ENCODE measurements at regions not wholly inside any gene's neighbourhood (a gene's known extent, or its start where the extent isn't known, plus 50 kb on each side); places are given as distances from the start of the nearest gene placed in this dataset.

DNA sequence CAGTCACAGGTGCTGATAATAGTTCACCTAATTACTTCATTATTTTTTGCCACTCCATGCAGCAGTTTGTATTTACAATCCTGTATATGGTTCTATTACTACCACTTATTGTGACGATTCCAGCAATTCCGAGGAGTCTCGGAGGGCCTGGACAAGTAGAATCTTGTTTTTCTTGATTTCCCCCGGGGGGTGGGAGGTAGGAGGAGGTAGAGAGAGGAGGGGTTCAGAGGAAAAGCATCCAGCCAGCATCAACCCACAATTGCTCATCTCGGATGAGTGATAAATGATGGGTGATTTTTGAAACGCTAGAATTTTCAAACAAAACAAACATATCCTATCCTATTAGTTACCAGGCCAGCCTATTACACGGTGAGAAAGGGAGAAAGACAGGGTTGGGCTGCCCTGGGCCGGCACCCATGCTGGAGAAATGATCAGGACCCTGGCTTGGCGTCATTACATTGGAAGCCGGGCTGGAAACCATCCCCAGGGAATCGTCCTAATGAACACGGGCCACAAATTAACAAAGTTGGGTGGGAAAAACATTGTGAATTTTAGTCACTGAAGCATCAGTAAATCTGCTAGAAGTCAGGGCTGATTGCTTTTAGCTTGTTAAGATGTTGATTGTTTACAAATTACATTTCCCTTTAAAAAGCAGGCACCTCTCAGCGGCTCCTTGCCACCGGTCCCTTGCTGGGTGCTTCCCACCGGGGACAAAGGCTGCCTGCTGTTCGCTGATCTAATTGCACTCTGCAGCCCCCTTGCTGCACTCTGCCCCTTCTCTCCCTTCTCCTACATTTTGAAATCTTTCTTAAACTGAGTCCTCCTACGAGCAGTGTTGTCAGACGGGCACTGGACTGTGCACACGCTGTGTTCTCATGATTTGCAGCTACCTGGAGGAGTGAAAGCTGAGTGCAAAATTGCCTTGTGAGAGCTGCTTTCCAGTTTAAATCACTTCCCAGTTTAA is 95.5 kb downstream of the FAM204A start:
- DNase-seq, result no peak

DNA sequence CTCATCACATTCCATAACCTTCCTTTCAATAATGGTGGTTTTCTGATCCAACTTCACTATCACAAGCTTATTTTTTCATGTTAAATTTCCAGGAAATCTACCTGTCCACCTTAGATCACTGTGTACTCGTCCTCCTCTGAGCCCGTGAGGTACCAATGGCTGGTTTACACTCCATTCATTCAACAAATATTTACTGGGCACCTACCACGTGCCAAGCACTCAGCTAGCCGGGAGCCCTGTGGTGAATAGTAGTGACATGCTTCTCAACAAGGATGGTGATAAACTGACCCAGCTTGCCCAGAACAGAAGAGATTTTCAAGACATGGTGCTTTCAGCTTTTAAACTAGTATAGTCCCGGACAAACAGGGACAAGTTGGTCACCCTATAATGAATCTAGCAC is 98.2 kb downstream of the FAM204A start:
- no peak for DNase-seq

DNA sequence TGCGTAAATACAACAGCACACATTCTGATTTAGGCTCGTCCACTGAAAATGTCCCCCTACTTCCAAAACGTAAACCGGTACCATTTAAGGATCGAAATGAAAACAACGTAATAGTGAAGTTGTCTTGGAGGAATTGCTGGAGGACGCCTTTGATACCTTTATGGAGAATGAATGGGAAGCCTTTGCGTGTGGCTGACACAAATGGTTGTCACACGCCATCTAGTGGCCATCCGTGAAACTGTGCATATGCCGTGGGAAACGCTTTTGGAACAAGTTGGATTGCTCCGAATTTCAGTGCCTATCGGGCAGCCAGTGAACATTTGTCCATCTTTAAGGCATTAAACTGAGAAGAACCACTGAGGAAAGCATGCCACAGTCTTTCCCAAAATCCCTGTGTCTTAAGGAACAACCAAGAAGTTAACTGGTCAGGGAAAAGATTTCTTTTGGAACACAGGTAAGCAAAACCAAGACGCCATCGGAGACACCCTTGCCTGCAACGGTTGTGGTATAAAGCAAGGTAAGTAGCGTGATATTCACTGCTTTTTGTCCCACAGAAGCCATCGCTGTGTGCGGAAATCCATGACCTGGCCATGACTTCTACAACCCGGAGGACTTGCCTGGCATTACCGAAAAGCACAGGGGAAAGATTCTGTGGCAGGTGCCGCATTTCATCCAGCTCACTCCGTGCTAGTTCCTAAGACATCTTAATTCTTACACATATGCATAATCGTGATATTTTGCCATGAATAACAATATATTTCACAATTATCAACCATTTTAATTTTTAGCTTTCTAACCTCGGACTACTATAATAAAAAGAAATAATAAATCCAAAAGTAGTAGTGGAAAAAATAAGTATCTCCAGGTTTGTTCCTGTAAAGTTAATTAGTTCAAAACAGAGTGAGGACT is 100.6 kb downstream of the FAM204A start:
- DNase-seq, result peak; percentile 73 to 86 (median 80)

DNA sequence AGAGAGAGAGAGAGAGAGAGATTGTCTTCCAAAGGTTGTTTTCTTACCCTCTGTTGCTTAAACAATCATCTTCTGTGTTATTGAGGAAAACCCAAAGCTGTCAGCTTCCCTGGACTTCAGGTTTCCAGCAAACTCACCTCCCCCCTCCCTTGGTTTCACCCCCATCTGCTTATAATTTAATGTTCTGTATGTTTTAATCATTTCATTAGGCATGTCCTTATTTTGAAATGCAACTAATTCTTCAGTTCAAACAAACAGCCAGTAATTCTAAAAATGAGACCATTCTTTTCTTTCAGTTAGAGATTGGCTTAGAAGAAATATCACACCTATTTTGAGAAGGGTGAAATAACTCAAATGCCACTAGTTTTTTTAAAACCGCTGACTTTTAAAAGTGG is 102.9 kb downstream of the FAM204A start:
- DNase-seq, result no peak

DNA sequence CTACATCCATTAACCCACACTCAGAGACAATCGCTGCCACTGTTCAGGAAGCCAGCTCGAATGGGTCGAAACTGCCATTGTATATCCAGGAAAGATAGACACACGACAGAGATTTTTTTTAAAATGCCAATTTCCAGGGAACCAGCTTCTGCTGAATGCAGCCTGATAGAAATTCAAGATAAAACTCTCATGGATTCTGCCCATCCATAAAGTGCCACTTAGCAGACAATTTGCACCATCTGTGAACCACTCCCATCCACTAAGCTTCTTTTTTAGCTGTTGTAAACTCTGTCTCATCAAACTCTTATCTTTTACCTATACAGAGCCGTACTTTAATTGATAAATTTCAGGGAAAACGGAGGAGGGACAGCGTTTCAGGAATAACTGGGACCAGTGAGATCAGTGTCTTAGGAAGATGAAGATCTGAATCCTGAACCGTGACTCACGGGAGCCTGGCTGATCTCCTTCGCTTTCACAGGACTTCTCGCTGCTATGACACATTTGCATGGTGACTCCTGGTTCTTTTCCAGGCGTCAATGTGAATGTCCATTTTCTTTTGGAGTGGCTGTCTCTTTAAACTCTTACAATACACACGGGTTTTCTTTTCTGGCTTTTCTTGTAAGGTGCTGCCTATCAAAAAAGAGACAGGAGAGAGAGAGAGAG is 103.4 kb downstream of the FAM204A start:
- DNase-seq, result no peak

DNA sequence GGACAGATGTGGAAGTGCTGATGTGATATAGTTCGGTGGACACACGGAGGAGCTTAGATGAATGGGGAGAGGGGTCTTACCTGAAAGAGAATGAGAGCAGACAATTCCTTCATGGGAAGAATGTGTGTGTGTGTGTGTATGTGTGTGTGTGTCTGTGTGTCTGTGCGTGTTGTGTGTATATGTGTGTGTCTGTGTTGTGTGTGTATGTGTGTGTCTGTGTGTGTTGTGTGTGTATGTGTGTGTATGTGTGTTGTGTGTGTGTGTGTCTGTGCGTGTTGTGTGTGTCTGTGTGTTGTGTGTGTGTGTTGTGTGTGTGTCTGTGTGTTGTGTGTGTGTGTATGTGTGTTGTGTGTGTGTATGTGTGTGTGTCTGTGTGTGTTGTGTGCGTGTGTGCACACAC is 104.2 kb downstream of the FAM204A start:
- no peak for DNase-seq

DNA sequence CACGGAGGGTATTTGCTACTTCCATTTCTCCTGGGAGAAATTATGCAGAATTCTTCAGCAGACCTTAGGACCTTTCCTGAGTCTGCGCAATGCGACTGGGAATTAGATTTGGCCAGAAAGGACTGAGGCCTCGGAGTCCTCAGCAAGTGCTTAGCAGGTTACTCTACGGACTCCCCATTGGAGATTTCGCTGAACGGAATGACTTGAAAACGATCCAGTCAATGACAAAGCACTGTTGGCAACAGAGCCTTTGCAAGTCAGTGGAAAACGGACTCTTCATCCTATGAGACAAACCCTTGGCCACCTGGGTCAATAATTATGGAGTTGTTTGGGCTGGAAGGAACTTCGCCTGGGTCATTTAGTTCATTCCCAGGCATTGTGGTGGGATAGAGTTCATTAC is 107.4 kb downstream of the FAM204A start:
- no peak for DNase-seq

DNA sequence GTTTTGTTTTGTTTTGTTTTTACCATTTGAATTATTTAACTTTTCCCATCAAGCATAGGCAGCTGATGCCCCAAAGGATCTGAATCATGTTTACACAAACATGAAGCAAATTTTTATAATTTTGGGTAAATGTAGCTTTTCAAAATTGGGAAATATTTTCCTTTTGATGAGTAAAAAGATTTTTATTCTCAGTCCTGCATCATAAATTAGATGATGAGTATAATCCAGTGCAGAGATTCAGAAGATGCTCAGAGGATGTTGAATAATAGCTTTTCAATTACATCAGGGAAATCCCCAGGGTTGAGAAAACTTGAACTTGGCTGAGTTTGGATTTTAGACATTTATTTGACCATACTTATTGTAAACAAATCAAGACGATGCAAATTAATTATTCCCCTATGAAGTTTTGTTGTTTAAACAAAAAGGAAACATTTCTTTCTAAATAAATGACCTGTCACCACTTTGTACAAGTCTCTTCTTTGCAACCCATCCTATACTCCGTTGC is 121.7 kb downstream of the FAM204A start:
- DNase-seq, result no peak

DNA sequence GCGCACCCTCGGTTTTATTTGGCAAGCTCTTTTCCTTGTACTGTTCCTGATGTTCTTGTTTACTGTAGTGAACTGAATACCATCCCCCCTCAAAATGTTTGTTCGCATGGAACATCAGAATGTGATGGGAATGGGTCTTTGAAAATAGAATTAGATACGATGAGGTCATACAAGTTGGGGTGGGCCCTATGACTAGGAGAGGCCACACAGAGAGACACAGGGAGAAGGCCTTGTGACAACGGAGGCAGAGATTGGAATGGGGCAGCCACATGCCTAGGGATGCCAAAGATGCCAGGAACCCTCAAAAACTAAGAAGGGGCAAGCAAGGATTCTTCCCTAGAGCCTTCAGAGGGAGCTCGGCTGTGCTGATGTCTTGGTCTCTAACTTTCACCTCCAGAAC is 123.6 kb downstream of the FAM204A start:
- no peak for DNase-seq

DNA sequence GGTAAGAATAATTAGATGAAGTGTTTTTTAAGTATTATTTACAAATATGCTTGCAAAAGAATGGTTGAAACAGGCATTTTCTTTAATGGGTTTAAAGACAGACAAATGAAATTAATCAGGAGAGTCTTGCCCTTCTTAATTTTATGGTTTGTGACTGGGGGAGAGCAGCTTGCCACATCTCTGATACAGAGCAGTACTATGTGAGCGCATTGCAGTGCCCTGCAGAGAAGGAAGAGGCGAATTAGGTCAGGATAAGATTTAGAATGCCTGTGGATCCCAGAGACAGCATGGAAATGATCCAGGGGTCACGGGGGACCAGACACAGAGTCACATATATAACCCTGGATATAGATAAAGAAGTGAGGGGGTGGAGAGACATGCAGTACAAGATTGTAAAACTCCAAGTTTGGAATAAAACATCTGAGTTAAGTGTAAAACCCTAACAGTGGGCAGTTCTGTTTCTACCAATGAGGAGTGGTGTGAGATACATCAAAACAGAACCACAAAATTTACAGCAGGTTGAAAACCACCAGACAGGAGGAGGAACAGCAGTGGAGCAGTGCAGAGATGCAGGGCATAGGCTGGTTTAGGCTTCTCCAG is 125.5 kb downstream of the FAM204A start:
- DNase-seq, result no peak

DNA sequence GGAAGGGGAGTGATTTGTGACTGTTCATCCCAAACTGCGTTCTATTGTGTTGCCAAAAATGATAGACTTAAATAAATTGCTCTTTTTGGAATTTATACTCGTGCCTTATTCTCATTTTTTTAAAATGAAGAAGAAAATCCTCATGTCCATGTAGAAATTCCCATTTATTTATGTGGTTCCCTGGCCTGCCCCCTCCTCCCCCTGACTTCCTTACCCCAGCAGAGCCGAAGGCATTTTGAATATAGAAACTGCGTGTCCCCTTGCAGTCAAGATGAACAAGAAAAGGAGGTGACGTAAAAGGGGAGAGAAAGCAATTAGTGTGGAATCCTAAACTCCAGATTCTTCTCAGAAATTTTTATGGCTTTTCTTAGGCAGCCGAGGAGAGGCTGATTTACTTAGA is 126.1 kb downstream of the FAM204A start:
- no peak for DNase-seq

DNA sequence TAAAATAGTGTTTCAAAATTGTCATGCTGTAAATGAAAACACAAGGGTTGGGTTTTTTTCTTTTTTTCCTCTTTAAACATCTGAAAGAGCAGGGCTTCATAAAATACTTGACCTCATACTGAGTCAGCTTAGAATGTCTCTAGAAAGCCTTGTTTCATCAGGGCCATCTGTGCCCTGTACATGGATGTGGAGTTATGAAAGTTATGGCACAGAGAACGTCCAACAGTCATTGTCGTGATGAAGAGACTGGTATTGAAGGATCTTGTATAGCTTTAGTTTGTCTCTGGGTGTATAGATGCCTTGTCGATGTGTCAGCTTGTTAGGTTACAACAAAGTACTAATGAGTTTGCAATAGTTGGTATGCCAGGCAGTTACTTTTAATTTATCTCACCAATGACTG is 127.3 kb downstream of the FAM204A start:
- no peak for DNase-seq

DNA sequence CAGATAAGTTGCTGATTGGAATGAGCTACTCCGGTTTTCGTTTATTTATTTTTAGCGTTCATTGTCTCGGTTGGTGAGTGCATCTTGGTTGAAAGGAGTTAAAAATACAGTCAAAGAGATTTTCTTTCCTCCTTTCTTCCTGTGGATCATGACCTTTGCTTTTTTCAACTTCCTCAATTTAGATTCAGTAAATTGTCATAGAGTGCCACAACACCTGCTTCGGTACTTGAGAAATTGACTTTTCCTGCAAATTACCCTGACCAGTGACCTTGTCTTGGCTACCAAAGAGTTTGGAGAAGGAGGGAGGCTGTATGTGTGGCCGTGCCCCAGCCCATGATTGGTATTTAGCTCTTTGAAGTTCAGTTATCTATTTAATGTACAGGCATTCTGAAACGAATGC is 128.7 kb downstream of the FAM204A start:
- peak in 1 of 4 experiments; percentile 1 for DNase-seq

DNA sequence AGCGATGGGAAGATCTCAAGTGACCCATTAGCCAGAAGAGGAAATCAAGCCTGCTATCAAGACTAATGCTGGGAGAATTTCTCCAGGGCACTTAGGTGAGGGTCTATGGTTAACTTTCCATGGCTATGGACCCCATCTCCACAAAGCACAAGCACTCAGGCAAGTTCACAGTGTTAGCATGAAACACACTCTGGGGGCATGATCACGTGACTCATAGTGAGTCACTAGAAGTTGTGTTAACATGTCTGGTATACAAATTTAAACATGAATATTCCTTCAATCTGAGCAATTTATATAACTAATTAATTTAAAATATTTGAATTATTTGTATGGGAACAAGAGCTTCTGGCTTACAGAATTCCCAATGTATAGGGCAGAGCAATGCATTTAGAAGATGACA is 131.8 kb downstream of the FAM204A start:
- DNase-seq, result no peak

DNA sequence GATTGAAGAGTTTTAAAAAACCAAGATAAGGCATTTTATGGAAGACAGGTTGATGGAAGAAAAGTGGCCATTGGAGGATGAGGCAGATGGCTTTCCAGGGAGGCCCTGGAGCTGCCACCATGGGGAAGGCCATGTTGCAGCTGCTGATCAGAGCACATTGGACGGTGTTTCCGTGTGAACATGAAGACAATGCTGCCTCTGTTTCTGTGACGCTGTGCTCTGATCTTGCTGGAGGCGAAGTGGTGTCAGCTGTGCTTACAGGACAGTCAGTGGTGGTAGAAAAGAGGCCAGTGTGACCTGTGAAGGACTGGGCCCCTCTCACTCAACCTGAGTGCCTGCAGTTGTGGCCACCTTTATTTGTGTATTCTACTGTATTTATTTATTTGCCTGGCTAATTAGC is 132.9 kb downstream of the FAM204A start:
- DNase-seq, result no peak

DNA sequence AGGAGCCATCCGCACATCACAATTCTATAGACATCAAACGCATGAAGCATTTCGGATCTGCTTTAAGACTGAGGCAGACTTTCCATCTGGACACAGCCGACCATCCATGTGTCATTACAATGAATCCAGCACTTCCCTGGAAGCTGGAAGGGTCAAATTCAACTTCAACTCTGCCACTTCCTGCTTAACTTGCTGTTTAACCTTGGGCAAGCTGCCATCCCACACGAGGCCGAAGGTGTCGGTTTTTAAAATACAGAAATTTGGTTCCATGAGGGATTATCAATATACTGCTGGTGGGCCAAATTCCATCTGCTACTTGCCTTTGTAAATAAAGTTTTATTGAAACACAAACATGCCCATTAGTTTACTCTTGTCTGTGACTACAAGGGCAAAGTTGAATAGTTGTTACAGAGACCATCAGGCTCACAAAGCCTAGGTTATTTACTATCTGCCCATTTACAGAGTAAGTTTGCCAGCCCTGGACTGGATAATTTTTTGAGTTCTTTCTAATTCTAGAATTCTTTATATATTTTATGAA is 134.6 kb downstream of the FAM204A start:
- DNase-seq, result no peak

DNA sequence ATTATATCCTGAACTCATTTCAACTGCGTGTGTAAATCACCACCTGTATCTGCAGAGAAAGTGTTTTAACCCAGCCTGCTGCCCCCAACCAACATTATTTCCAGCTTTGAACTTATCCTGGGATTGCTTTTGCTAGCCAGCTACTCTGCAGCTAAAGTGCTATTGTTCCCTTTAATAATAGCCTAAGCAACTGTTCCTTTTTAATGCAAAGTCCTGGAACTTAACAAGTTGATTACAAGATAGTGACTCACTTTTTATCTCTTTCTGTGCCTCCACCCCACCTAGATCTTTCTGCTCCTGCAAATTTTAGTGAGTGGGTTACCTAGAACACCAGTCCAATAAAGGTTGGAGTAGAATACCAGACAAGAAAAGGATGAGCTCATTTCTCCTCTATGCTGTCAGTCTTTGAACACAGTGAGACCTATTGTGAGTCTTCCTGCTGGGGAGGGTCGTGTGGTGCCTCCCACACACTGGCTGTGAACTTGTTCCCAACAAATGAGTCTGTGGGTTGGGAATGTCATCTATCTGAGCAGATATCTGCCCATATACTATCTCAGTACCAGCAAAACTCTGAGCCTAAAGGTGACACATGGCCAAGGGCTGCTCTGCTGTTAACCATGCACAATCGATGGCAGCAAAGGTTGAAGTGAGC is 137.7 kb downstream of the FAM204A start:
- DNase-seq, result no peak

DNA sequence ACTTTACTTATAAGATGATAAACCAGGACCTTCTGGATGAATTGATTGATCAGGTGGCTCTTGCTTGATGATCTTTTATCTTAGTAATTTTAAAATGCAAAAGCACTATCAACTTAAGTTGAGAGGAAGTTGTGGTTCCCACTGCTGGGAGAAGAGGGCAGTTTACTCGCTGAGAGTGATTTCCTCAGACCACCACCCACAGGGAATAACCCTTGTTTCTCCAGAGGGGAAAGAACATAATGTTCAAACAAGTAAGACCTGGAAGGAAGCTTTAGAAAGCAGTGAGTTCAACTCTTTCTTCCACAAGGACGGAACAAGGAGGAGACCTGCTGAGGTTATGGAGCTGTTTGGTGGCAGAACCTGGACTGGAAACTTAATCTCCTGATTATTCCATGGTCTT is 138.7 kb downstream of the FAM204A start:
- DNase-seq, result peak in 3 of 4 experiments; percentile 3 to 5 (median 5)

DNA sequence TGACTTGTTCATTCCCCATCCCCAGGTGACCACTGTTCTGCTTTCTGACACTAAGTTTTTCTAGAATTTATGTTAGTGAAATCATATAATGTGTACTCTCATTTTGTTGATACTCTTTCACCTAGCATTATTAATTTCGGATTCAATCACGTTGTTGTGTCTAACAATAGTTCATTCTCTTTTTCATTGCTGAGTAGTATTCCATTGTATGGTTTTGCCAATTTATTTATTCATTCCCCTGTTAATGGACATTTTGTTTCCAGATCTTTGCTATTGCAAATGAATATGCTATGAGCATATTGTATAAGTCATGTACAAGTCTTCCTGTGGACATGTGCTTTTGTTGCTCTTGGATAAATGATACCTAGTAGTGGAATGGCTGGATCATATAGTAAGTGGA is 146.4 kb downstream of the FAM204A start:
- DNase-seq, result no peak

DNA sequence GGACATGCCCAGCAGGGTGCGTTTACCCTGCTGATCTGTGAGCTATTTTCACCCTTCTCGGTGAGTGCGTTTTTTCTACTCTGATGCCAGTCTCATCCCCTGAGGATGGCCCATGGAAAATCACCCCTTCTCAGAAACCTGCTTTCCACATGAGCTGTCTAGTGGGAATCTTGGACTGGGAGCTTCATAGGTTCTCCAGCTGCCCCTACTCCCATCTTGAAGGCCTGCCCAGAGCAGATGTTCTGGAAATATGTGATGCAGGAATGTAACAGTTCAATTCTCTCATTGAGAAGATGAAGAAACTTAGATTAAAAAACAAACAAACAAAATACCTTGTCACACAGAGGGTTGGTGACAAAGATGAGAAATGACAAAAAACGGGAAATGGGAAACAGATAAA is 146.9 kb upstream of the RAB11FIP2 start:
- DNase-seq, result no peak

DNA sequence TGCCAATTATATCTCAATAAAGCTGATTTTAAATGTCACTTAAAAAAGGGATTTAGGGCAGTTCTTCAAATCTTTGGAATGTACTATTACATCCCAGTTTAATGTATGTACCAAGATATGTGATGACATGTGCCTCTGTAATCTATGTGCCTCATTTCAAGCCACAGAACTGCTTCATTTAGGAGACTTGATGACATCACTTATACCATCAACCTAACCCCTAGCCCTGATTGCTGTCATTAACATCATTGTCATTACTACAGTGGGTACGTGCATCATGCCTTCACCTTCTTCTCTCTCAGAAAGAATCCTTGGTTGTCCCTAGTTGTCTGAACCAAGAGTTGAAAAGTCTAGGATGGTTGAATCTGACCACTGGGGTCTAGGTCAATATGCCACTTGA is 134.3 kb upstream of the RAB11FIP2 start:
- DNase-seq, result no peak

DNA sequence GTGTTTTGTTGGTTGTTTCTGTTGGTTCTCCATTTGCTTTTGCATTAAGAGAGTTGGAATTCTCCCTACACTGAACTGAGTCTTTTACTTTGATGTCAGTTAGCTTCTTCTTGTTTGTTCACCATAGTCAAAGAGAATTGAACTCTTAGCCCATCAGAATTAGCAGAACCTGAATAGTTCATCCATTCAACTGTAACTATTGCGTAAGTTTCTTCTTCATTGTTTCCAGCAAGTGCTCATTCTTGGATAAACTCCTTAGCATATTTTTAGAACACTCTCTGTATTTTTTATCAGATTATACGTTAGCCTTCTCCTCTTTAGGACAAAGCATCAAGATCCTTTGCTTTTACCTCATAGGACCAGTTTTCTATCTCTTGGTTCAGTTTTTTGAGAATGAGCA is 128.4 kb upstream of the RAB11FIP2 start:
- no peak for DNase-seq

Measured in suppressor macrophage (primary cell).